HepG2 (cell line): ENCODE measurements at regions not wholly inside any gene's neighbourhood (a gene's known extent, or its start where the extent isn't known, plus 50 kb on each side); places are given as distances from the start of the nearest gene placed in this dataset.

Experiments used
- ATAC-seq: fragments of 200-7000 bp; cut with Tn5 transposase; 3 replicates; pipeline ENCODE4 v1.9.1; 2020; ENCODE audit warnings: mild to moderate bottlenecking, moderate library complexity
- BruUV-seq: library from RNA; stranded (reverse); fragments of 400-500 nt; replicated peaks from 2 replicates; lab custom pipeline; 2021; lab: Mats Ljungman, UMichigan
- CTCF ChIA-PET: fragments of 300-600 bp; formaldehyde crosslinking; extraction: SDS; loops from one replicate; lab custom pipeline; 2021; ENCODE audit warnings: low total read pairs, inconsistent platforms, low intra/inter-chr PET ratio; lab: Yijun Ruan, JAX
- POLR2A ChIA-PET: fragments of 350-600 bp; sonication (Branson Sonifier 250); formaldehyde crosslinking; loops from one replicate; lab custom pipeline; 2020; ENCODE audit warnings: antibody characterized with exemption, inconsistent platforms; lab: Yijun Ruan, JAX
- DNase-seq: peaks from one replicate; pipeline ENCODE4 v3.0.0-alpha.2; 2015; ENCODE audit warnings: low spot score
- FAIRE-seq: peaks from 3 replicates; lab custom pipeline; 2011; peaks lifted over from hg19 to GRCh38; lab: Jason Lieb, UNC
- H2AFZ ChIP-seq: one replicate; pipeline ENCODE4 v1.6.1; 2011; ENCODE audit warnings: low read length, inconsistent platforms
- H3K27ac ChIP-seq: fragments of 300-600 bp; 3 replicates; pipeline ENCODE4 v1.8.0; 2011; ENCODE audit warnings: mixed run types, mild to moderate bottlenecking, mixed read lengths, low read length, inconsistent platforms; ENCODE audit not compliant: insufficient read depth; ENCODE audit errors: extremely low read length
- H3K27me3 ChIP-seq, 2 experiments: fragments of 200-600 bp in 1 of 2; 2 replicates in 1 of 2; 3 replicates in 1 of 2; pipeline versions ENCODE4 v1.6.0 to v1.8.0; 2011; ENCODE audit warnings: low read length in 2 of 2, mild to moderate bottlenecking in 2 of 2, moderate library complexity in 2 of 2, inconsistent platforms in 1 of 2; ENCODE audit not compliant: insufficient read depth in 2 of 2, control insufficient read depth in 1 of 2
- H3K36me3 ChIP-seq, 2 experiments: fragments of 200-600 bp in 1 of 2; replicated peaks in 1 of 2; 2 replicates in 1 of 2; 3 replicates in 1 of 2; pipeline versions ENCODE4 v1.5.1 to v1.8.0; 2011; ENCODE audit warnings: low read length in 2 of 2, inconsistent platforms in 1 of 2; ENCODE audit not compliant: insufficient read depth in 2 of 2, control insufficient read depth in 1 of 2
- H3K4me1 ChIP-seq: 2 replicates; pipeline ENCODE4 v1.5.1; 2012; ENCODE audit warnings: low read length, inconsistent platforms; ENCODE audit not compliant: insufficient read depth
- H3K4me2 ChIP-seq: 2 replicates; pipeline ENCODE4 v1.6.0; 2011; ENCODE audit warnings: low read depth, low read length, inconsistent platforms
- H3K4me3 ChIP-seq, 3 experiments: fragments of 200-600 bp in 1 of 3; sonication (generic), shearing (Covaris generic) in 1 of 3; replicated peaks in 1 of 3; 2 replicates each; pipeline ENCODE4 v1.5.1; 2011 to 2016; ENCODE audit warnings: low read length in 3 of 3, inconsistent platforms in 2 of 3, low read depth in 2 of 3, mild to moderate bottlenecking in 2 of 3, control low read depth in 1 of 3, mixed read lengths in 1 of 3; ENCODE audit not compliant: insufficient read depth in 1 of 3
- H3K79me2 ChIP-seq: one replicate; pipeline ENCODE4 v1.6.1; 2011; ENCODE audit warnings: low read length, inconsistent platforms; ENCODE audit not compliant: insufficient read depth
- H3K9ac ChIP-seq: 2 replicates; pipeline ENCODE4 v1.6.0; 2011; ENCODE audit warnings: mild to moderate bottlenecking, low read depth, low read length, inconsistent platforms; ENCODE audit not compliant: insufficient read depth
- H3K9me3 ChIP-seq: 2 replicates; pipeline ENCODE4 v1.5.1; 2012; ENCODE audit warnings: mild to moderate bottlenecking, low read length
- H4K20me1 ChIP-seq: 2 replicates; pipeline ENCODE4 v1.6.0; 2011; ENCODE audit warnings: inconsistent platforms, mild to moderate bottlenecking, low read length, moderate library complexity; ENCODE audit not compliant: insufficient read depth
- ATRX ChIP-seq: sonication (generic); formaldehyde crosslinking; IDR thresholded peaks from 2 replicates; pipeline ENCODE4 v1.4.0; 2020; ENCODE audit warnings: missing genetic modification reagents, borderline replicate concordance
- BRD4 ChIP-seq: sonication (generic); formaldehyde crosslinking; IDR thresholded peaks from 2 replicates; pipeline ENCODE4 v1.4.0; 2020; ENCODE audit warnings: missing genetic modification reagents
- DBP ChIP-seq: sonication (generic); formaldehyde crosslinking; IDR thresholded peaks from 2 replicates; pipeline ENCODE4 v1.4.0; 2020; ENCODE audit warnings: missing genetic modification reagents; ENCODE audit errors: not compliant biosample characterization
- DRAP1 ChIP-seq: IDR thresholded peaks from 2 replicates; pipeline ENCODE4 v1.6.1; 2016; ENCODE audit warnings: missing genetic modification reagents, missing compliant biosample characterization
- EHMT2 ChIP-seq: fragments of 200-600 bp; sonication (generic); IDR thresholded peaks from 2 replicates; pipeline ENCODE4 v1.7.0; 2017; ENCODE audit warnings: antibody characterized with exemption, low read depth, low read length, borderline replicate concordance
- MAFF ChIP-seq: IDR thresholded peaks from 2 replicates; pipeline ENCODE4 v1.6.1; 2011; ENCODE audit warnings: low read depth, low read length, improper control_type of control experiment
- MAFK ChIP-seq, 2 experiments: IDR thresholded peaks in 1 of 2; conservative IDR thresholded peaks in 1 of 2; 2 replicates each; pipeline ENCODE4 v1.6.1; 2011; ENCODE audit warnings: improper control_type of control experiment in 2 of 2, low read length in 2 of 2
- NAIF1 ChIP-seq: sonication (generic); formaldehyde crosslinking; IDR thresholded peaks from 2 replicates; pipeline ENCODE4 v1.5.0; 2020; ENCODE audit warnings: mild to moderate bottlenecking, missing genetic modification reagents, borderline replicate concordance
- NR3C1 ChIP-seq: sonication (generic); formaldehyde crosslinking; IDR thresholded peaks from 2 replicates; pipeline ENCODE4 v1.4.0; 2020; ENCODE audit warnings: missing genetic modification reagents
- PAWR ChIP-seq: sonication (generic); formaldehyde crosslinking; IDR thresholded peaks from 2 replicates; pipeline ENCODE4 v1.4.0; 2020; ENCODE audit warnings: missing genetic modification reagents, mild to moderate bottlenecking, borderline replicate concordance
- POGK ChIP-seq: sonication (generic); formaldehyde crosslinking; conservative IDR thresholded peaks from 2 replicates; pipeline ENCODE4 v1.8.0; 2022; ENCODE audit warnings: mild to moderate bottlenecking, moderate library complexity, missing genetic modification reagents
- POLR2A ChIP-seq, 2 experiments: IDR thresholded peaks; 2 replicates each; pipeline ENCODE4 v1.6.1; 2011; ENCODE audit warnings: low read depth in 2 of 2, low read length in 2 of 2, mild to moderate bottlenecking in 1 of 2, moderate library complexity in 1 of 2; ENCODE audit not compliant: insufficient read depth in 1 of 2
- ZNF318 ChIP-seq: sonication (generic); formaldehyde crosslinking; IDR thresholded peaks from 2 replicates; pipeline ENCODE4 v1.4.0; 2020; ENCODE audit warnings: mild to moderate bottlenecking, missing genetic modification reagents
- ZNF619 ChIP-seq: sonication (generic); formaldehyde crosslinking; IDR thresholded peaks from 2 replicates; pipeline ENCODE4 v1.4.0; 2020; ENCODE audit warnings: mild to moderate bottlenecking, missing genetic modification reagents
- ZNF841 ChIP-seq: sonication (generic); formaldehyde crosslinking; IDR thresholded peaks from 2 replicates; pipeline ENCODE4 v1.8.1; 2023; ENCODE audit warnings: missing genetic modification reagents, borderline replicate concordance
- in situ Hi-C: cut with HindIII; loops from 2 replicates; pipeline ENCODE4 v1.10.0; 2017; ENCODE audit warnings: low pct_unique_long_range_greater_than_20kb; ENCODE audit not compliant: extremely low pct_ligation_motif_present
- intact Hi-C: fragments of 100-400 bp; cut with micrococcal nuclease; formaldehyde crosslinking; loops from one replicate; pipeline ENCODE4 v1.10.0; 2022; ENCODE audit not compliant: unreplicated experiment

- no peaks in the 10 kb centered on the region for H4K20me1 ChIP-seq
Measured at GRCh38 chr7:125683156-125683555, 753.5 kb upstream of the POT1 start.

More at GRCh38 chr7:125683156-125683555, 753.5 kb upstream of the POT1 start:
- ChIA-PET CTCF (no interaction called here), POLR2A (no interaction called here)
- intact Hi-C loops: no loop called here
- DNase-seq (no peak), ATAC-seq (no peak), FAIRE-seq (no peak)
- no peaks in the 10 kb centered on the region for H3K27me3 ChIP-seq
- no peak overlapping the region for H2AFZ ChIP-seq
- H3K4me1 ChIP-seq: no peaks in the 10 kb centered on the region
- no peak overlapping the region for H3K4me3 ChIP-seq
- H3K36me3 ChIP-seq: no peaks in the 10 kb centered on the region
- no TSS peak for BruUV-seq
- in situ Hi-C loops: no loop called here
- TF ChIP-seq ZNF841 (CRISPR knock-in tag) (no peak), POGK (CRISPR knock-in tag) (no peak), POLR2A (IDR thresholded peaks at IDR 0.05; ENCODE audit: insufficient read depth in 1 of 2, low read depth in 2 of 2, low read length in 2 of 2) (no peak), DRAP1 (no peak), BRD4 (CRISPR knock-in tag) (no peak), ZNF619 (CRISPR knock-in tag) (no peak), ZNF318 (CRISPR knock-in tag) (no peak), NR3C1 (CRISPR knock-in tag) (no peak), MAFK (conservative IDR thresholded peaks at IDR 0.05 in 1 of 2, IDR thresholded peaks at IDR 0.05 in 1 of 2; ENCODE audit: low read length in 2 of 2) (peak; percentile 32 to 69; a peak in 3 of 4 replicates), PAWR (no peak), EHMT2 (no peak), MAFF (peak; percentile 54), NAIF1 (CRISPR knock-in tag) (no peak), ATRX (CRISPR knock-in tag) (no peak), DBP (CRISPR knock-in tag) (no peak)
- no peak overlapping the region for H3K27ac ChIP-seq
- no peak overlapping the region for H3K9ac ChIP-seq
- no peak overlapping the region for H3K4me2 ChIP-seq
- H3K79me2 ChIP-seq: no peaks in the 10 kb centered on the region
- H3K9me3 ChIP-seq: peaks cover 42% of the 10 kb centered on the region
